AG20443 (cell line): ENCODE measurements at regions not wholly inside any gene's neighbourhood (a gene's known extent, or its start where the extent isn't known, plus 50 kb on each side); places are given as distances from the start of the nearest gene placed in this dataset.
A peak's percentile ranks its signal among the peaks of the same experiment; 100 is the strongest.
"Not testable (repeated sequence)": the region's sequence is repeated elsewhere in the genome, so short reads cannot be mapped to it uniquely, and the experiment has no call there.

Experiments used
- DNase-seq: peaks from one replicate; pipeline ENCODE4 v3.0.0; 2012; ENCODE audit warnings: low spot score, mixed read lengths

DNA sequence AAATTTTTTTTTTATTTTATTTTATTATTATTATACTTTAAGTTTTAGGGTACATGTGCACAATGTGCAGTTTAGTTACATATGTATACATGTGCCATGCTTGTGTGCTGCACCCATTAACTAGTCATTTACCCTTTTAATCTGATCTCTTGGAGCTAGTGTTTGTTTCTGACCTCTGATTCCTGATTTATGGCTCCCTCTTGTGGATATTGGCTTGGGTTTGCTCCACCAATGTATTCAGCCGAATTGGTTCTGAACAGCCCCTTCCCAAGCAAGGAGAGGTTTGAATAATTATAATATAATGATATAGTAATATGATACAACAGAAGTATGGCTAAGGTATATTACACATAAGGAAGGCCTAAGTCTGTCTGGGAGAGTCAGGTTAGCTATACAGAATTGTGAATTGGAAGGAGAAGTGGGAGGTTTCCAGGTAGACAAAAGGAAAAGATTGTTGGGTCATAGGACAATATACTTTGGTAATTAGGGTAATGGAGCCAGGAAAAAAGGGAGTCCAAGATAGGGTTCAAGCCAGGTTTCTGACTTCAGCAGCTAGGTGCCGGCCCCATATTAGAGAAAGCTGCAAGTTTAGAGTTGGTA lies 53.1 kb upstream of the HMCN1 start:
- peak; percentile 41 for DNase-seq

DNA sequence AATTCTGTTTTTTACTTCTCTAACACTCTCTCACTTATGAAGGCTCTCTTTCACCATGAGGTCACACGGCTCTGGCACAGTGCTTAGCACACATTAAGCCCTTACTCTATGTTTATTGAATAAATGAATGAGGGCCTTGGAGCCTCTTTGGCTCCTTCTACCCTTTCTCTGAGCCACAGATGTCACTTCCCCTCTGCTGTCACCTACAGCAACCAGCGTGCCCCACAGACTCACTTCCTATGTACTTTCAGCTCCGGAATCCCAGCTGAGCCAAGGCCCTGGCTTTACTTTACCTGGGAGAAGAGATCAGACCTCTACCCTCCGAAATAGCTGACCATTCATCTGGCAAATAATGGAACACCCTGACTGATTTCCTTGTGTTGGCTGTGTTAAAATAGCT lies 53.7 kb upstream of the HMCN1 start:
- no peak for DNase-seq

DNA sequence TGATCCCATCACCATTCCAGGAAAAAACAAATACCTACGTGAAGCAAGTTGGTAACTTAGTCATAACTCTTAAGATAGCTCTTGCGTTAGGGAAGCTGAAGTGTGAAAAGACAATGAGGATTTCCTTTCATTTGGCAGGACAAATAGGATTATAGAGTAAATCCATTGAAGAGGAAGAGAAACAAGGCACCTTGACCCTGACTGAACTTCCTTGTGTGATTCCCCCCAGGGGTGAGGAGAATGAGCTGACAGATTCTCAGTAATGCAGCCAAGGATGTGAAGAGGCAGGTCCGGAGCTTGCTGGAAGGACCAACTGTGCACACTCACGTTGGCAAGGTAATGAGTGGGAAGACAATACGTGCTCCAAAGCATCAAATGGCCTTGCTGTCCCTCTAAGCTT lies 55.0 kb upstream of the HMCN1 start:
- no peak for DNase-seq

- DNase-seq, result no peak
Measured at GRCh38 chr1:185676969-185677368, 57.2 kb upstream of the HMCN1 start.

DNA sequence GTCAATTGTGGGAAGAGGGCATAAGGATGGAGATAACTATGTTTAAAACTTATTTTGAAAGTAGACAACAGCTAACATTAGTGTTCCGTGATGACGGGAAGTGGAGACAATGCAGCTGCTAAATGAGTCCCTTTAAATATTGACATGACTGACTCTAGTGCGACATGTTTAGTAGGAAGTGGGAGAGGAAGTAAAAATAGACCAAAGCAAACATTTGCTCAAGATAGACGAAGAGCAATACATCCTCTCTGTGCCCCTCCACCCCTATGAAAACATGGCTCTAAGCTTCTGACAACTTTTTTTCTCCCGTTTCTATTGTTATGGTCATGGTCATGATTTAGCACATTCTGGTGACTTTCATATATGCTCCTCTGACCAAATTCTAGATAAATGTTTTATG lies 60.0 kb upstream of the HMCN1 start:
- DNase-seq, result no peak

- no peak for DNase-seq
Measured at GRCh38 chr1:185672719-185673360, 61.4 kb upstream of the HMCN1 start.

- DNase-seq, result peak; percentile 43
Measured at GRCh38 chr1:185670187-185670627, 64.0 kb upstream of the HMCN1 start.

DNA sequence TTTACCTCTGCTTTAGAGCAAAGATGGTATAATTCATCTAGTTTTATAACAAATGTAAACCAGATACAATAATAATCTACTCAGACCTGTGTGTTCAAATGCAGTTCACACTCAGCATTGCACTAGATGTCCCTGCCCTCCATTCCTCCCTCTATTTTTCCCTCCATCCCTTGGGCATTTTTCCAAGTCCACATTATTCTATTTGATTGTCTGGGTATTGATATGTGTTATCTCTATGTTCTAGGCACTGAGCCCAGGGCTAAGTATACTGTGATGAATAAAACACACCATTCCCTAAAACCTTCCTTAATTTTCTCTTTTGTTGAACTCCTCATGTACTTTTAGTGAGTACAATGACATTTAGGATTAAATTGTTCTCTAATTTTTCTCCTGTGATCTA lies 66.2 kb upstream of the HMCN1 start:
- no peak for DNase-seq

DNA sequence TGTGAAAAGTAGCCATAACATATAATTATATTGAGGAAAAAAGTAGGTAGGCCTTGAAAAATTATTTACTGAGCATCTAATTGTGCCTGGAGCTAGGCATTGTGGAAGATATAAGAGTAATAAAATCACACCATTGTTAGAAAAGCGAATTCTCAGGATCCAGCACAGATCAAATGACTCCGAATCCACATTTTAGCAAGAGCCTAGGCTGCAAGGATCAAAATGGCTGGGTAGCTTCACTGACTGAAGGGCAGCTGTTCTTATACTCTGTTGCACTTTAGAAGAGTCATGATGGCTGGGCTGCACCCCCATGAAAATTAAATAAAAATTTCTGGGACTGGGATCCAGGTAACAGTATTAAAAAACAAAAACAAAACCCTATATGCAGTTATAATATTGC lies 67.6 kb upstream of the HMCN1 start:
- DNase-seq, result no peak

DNA sequence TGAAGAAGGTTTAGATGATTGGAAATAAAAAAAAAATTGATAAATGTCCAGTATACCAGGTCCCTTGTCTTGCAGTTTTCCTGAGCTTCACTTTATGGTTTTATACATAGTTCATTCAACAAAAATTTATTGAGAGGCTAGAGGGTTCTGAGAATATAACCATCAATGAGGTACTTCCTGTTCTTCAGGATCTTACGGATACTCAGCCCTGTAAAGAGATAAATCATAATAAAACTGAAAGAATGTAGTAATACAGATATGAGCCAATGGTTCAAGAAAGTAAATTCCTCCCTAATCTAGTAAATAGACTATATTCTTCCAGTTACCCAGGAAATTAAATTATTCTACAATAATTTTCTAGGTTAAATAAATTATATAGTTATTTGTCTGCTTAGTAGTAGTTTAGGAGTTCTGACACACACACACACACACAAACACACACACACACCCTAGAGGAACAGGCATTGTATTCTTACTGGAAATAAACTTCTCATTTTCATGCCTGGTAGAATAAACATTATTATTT lies 70.4 kb upstream of the HMCN1 start:
- no peak for DNase-seq

DNA sequence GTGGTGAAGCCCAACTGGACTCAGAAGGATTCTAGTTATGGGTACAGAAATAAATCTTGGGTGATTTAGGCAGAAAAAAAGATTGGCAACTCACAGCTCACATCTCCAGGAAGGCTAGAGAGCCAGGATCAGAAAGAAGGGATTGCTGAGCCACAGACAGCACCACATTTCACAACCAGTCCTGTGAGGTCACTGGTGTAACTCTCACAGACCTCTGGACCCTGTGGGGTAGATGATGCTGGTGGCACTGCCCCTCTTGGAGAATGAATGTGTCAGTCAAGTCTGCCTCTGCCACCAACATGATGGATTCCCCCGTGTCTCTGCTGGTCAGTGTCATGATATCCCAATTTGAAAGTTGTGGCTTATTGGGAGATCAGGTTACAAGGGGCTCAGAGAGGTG lies 70.9 kb upstream of the HMCN1 start:
- no peak for DNase-seq

GRCh38 chr1:185661971-185662370 lies 72.2 kb upstream of the HMCN1 start:
- no peak for DNase-seq

DNA sequence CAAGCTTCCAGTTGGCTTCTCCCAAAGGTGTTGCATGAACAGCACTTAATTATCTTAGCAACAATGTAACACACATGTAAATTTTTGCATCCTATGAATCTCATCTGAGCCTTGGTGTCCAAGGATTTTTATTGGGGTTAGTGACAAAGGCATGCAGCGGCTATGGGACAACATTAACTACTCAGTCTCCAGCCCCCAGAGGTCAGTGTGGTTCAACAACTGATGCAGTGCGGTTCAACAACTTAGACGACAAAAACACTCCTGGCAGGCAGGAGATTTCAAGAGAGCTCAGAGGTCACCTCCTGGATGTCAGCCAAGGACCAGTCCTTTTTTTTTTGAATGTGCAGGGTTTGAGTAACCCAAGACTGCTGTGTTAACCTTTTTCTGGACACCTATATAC lies 77.5 kb upstream of the HMCN1 start:
- DNase-seq, result no peak

DNA sequence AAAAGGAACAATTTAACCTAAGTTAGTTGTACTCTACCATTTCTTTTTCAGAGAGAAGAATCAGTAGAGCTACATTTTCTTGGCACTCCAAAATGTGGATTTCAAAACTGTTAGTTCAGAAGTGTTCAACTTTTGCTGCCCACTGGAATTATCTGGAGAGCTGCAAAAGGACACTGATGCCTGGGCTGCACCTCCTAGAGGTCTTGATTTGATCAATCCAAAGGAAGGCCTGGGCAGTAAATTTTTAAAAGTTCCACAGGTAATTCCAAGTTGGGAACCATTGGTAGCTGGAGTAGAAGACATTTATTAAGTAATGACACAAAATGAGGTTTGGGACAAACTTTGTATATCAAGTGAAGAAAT lies 79.3 kb upstream of the HMCN1 start:
- DNase-seq, result no peak

DNA sequence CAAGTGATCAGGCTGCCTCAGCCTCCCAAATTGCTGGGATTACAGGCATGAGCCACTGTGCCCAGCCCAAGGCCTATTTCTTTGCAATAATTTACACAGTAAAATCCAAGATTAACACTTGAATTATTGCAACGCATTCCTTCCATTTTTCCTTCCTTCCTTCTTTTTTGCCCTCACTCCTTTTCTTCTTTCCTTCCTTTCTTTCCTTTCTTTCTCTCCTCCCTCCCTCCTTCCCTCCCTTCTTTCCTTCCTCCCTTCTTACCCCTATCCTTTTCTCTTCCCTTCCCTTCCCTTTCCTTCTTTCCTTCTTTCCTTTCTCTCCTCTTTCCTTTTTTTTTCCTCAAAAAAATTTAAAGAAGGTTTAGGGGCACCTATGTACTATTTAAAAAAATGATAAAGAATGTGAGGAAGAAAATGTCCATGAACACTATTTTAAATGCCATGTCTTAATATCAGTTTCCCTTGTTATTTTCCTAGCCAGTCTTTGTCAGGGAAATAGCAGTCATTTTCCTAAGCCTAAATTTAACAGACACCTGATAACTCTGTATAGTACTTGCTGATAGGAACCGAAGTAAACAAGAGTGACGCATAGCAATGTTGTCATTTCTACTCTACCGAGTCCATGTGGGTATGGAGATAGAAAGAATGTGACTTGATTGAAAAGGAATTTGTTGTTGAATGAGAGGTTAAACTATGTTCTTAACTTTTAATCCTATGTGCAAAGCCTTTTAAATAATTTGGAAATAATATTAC lies 79.8 kb upstream of the HMCN1 start:
- DNase-seq, result no peak

GRCh38 chr1:185653615-185654014 lies 80.6 kb upstream of the HMCN1 start:
- DNase-seq, result no peak

DNA sequence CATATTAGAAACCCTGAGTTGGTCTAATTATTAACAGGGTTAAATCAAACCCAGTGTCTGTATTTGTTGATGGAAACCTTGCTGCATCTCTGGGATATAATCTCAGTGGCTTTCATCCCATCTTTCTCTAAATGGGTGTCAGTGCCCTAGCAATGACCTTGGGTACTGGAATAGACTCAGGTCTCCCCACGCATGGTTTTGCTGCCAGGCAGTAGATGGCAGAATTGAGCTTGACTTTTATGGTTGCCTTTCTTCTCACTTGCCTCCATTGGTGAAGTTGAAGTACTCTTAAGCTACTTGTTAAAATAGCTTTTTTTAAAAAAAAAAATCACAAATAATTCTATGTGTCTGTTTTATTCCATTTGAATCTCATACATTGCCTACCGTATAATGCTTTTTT lies 81.8 kb upstream of the HMCN1 start:
- no peak for DNase-seq

DNA sequence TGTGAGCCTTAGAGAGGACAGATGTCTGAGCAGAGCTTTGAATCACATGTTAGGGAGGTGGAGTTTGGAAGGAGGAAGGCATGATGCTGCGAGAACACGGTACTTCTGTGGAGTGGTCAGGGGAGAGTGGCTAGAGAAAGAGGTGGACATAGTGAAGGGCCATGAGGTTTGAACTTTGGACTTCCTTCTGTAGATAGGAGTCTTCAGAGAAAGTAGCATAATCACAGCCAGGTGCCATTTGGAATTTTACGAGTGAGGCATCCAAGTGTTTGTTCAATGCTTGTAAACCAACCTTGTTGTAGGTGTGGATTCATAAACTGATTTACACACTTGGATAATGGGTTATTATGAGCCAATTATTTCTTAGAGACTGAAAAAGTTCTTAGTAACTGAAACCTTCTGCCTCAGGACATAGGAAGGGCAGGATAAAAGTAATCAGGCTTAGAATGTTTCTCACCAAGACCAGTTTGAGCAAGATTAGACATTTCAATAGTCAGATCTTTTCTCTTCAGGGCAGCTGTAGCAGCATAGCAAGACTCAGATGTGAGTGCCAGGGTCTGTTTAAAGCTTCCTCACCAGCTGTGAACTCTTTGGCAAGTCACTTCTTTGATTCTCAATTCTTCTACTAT lies 83.5 kb upstream of the HMCN1 start:
- no peak for DNase-seq

DNA sequence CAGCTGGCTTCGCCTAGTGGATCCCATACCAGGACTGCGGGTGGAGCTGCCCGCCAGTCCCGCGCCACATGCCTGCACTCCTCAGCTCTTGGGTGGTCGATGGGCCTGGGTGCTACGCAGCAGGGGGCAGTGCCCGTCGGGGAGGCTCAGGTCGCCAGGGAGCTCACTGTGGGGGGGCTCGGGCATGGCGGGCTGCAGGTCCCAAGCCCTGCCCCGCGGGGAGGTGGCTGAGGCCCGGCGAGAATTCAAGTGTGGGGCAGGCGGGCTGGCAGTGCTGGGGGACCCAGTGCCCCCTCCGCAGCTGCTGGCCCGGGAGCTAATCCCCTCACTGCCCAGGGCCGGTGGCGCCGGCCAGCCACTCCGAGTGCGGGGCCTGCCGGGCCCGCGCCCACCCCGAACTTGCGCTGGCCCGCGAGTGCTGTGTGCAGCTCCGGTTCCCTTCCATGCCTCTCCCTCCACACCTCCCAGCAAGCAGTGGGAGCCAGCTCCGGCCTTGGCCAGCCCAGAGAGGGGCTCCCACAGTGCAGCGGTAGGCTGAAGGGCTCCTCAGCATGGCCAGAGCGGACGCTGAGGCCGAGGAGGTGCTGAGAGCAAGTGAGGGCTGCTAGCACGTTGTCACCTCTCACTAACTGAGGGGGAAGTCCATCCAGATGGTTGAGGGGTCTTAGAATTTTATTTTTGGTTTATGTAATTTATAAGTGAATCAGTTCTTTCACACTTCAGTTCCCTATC lies 85.2 kb upstream of the HMCN1 start:
- no peak for DNase-seq

GRCh38 chr1:185647597-185648267 lies 86.5 kb upstream of the HMCN1 start:
- not testable (repeated sequence) for DNase-seq

DNA sequence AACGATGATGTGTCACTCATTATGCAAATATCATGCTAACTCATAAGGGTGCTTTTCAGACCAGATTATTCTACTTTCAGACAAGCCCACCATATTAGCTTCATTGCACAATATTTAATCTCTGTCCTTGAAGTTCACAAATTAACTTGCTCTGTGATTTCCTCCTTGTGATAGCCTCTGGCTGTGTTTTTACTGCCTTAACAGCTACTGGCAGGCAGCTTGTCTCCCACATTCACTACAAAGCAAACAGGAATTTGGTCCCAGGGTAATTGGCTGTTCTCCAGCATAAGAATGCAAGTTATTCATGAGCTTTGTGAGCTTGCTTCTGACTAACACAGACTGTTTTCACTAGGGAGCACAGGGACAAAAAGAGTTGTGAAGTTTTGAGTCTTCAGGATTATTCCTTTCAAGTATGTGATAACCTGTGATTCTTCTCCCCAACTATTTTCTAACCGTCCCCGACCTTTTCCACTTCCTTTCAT lies 87.9 kb upstream of the HMCN1 start:
- peak; percentile 83 for DNase-seq
